HG02678 (cell line): ENCODE measurements at regions not wholly inside any gene's neighbourhood (a gene's known extent, or its start where the extent isn't known, plus 50 kb on each side); places are given as distances from the start of the nearest gene placed in this dataset.

ENCODE experiments used
- ATAC-seq: cut with Tn5 transposase; IDR thresholded peaks from one replicate; pipeline ENCODE4 v1.9.1; 2021; ENCODE audit warnings: mild to moderate bottlenecking, moderate library complexity; ENCODE audit not compliant: unreplicated experiment

DNA sequence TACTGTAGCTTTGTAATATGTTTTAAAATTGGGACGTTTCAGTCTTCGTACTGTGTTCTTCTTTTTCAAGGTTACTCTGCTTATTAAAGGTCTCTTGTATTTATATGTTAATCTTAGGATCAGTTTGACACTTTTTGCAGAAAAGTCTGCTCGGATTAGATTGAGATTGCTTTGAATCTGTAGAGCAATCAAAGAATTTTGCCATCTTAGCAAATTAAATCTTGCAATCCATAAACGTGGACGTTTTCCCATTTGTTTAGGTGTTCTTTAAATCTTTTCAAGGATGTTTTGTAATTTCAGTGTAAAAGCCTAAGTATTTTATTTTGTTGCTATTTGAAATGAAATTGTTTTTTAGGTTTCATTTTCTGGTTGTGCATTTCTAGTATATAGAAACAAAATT is 78.0 kb upstream of the GTSF1L start:
- no peak for ATAC-seq

DNA sequence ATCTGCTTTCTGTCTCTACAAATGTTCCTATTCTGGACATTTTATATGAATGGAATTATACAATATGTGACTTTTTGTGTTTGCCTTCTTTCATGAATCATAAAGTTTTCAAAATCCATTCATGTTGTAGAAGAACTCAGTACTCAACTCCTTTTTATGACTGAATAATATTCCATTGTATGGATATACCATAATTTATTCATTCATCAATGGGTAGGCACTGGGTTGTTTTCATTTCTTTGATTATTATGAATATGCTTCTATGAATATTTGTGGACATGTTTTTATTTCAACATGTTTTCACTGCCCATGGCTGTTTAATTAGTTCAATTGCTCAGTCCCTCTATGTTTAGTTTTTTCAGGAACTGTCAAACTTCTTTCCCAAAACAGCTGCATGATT is 76.5 kb upstream of the GTSF1L start:
- no peak for ATAC-seq

DNA sequence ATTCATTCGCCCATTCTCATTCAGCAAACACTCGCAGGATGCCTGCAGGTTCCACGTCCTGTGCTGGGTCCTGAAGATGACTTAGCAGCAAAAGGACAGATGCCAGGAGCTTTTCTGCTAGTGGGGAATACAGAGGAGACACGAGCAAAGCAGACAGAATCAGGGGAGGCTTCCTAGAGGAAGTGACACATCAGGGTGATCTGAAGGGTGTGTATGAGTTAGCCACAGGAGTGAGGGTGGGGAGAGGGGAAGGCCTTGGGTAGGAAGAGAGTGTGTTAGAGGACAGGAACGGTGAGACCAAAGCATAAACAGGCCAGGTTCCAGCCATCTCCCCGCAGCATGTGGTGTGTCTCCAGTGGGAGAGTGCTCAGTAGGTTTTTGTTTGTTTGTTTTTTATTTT is 73.4 kb upstream of the GTSF1L start:
- ATAC-seq, result no peak

DNA sequence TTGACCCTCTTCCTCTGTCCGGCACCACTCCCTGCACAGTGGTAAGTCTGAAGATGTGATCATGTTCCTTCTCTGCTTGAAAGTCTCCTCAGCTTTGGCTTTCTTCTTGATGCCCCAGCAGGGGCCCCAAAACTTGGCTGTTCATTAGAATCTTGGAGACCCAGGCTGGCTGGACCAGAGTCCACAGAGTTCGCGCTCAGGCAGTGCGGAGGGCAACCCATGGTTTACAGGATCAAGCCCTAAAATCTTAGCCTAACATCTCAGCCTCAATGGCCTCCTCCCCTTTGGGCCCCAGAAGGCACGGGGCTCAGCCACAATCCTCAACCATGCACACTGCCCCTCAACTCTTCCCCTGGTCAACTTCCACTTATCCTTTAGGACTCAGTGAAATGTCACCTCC is 72.9 kb upstream of the GTSF1L start:
- no peak for ATAC-seq

DNA sequence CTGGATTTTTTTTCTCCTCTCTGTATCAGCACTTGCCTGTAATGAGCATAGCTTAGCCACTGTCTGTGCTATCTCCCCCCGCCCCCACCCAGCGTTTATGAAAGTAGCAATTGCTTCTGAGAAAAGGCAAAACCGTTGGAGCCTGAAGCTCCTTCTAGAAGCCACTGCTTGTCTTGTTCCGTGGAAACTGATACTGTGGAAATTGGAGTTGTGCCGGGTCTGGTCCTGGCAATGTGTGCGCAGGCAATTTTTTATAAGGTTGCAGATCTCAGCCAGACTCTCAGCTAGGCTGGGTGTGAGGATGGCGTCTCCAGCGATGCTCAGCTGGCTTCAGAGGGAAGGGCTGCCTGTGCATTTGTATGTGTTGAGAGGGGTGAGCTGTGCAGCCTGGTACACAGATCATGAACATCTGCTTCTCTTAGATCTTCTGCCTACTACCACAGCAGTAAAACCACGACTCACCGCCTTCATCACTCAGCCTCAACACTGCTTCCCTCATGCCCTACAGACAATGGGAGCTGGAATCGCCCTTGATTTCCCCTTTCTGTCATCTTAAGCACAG is 72.4 kb upstream of the GTSF1L start:
- no peak for ATAC-seq

DNA sequence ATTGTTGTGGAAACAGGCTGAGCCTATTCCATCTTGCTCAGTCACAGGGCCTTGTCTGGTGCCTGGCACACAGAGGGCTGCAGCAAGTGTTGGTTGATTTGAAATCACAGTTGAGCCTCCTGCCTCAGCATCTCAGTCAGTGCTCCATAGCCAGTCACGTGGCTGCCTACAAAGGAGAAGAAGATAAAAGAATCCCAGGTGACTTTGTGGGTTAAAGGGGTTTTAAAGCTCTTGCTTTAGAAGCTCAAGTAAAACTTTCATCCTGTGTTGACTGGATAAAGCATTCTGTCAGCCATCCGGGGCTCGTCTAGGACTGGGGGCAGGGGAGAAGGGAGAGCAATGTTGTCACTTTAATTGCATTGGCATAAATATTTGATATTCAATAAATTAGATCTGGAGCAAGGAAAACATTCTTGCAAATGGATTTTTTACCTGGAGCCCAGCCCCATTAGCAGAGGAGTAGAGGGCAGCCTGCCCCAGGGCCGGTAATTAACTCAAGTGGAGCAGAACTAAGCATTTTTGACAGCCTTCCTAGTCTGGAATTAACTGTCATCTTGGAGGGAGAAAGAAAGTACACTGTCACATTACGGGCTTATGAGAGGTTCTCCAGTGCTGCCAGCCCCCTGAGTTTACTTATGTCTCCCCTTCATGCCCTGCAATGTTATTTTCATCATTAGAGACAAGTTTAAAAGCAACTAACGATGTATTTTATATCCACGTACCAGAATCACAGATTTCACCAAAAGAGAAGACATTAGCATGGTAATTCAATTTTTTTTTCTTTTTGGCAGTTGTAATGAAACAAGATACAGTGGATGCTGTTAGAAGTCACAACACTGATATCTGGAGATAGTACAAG is 71.7 kb upstream of the GTSF1L start:
- ATAC-seq, result no peak

DNA sequence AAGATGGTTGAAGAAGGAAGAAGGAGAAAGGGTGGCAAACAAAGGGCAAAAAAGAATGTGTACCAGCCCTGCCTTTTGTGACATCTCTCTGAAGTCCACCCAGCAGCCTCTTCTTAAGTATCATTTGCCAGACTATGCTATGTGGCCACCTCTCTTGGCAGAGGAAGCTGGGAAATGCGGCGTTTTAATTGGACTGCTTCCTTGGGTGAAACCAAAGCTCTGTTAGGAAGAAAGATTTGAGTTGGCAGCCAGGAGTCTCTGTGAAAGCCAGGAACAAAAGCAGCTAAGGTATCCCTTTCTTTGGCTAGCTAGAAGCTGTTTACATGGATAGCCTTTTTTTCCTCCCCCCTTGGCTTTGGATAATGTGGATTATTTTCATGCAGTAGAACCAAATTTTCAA is 67.5 kb upstream of the GTSF1L start:
- no peak for ATAC-seq

DNA sequence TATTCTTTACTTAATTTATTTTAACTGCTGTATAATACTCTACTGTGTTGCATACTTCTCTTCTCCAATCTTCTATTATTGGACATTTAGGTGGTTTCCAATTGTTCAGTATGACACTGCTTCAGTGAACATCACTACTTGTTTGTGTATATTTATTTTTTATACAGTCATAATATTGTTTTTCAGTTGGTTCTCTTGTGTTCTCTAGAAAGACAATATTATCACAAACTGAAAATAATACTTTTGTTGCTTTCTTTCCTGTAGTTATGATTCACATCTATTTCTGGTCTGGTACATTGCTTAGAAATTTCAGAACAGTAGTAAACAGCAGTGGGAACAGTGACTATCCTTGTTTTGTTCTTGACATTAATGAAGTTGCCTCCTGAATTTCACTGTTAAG is 62.8 kb upstream of the GTSF1L start:
- ATAC-seq, result no peak

DNA sequence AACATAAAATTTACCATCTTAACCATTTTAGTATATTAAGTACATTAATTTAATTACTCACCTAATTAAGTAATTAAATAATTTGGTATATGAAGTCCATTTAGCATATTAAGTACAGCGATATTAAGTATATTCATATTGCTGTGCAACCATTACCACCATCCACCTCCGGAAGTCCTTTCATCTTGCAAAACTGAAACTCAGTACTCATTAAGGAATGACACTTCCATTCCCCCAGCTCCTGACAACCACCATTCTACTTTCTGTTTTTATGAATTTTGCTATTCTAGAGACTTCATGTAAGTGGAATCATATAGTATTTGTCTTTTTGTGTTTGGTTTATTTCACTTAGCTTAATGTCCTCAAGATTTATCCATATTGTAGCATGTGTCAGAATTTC is 61.1 kb upstream of the GTSF1L start:
- no peak for ATAC-seq

DNA sequence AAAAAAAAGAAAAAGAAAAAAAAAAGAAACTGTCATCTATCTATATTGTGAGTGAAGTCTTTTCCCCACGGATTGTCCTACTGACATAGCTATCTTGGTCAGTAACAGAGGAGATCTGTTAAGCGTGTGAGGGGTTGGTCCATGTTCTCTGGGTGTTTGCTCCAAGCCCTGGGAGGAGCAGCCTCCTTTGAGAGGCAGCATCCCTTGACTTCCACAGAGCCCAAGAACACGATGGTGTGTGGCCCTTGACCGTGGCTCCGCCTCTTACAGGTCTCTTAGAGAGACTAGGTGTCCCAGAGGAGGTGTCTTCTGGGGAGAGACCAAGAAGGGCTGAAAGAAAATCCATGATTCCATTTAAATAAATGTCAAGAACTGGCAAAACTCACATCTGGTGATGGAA is 60.1 kb upstream of the GTSF1L start:
- no peak for ATAC-seq

DNA sequence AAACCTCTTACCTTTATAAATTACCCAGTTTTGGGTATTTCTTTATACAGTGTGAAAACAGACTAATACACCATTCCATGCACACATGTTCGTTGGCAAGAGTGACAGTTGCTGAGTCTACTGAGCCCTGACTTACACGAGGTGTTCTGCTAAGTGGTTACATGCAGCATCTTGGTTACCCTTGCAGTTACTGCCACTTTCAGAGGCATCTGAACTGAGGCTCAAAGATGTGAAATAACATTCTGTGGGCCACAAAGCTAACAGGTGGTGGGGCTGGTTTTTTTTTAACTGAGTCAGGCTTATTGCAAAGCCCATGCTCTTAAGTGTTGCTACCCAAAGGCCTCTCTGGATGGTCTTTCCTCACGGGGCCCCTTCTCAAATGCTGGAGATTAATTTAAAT is 54.4 kb upstream of the GTSF1L start:
- no peak for ATAC-seq

DNA sequence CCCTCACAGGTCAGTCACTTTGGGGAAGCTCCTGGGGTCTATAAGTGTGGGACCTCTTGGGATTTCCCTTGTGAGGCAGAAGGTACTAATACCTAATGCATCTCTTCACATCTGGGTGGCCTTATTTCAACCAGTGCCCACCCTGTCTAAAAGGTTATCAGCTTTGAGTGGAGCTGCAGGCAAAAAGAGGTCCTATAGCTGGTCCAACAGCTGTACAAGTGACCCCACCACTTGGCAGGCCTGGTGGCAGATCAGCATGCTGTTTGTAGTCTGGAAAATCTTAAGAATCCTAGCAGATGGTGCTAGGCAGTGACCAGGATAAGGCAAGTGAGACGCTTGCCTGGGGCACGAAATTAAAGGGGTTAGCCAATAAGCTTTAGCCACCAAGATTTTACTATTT is 51.6 kb upstream of the GTSF1L start:
- ATAC-seq, result no peak

DNA sequence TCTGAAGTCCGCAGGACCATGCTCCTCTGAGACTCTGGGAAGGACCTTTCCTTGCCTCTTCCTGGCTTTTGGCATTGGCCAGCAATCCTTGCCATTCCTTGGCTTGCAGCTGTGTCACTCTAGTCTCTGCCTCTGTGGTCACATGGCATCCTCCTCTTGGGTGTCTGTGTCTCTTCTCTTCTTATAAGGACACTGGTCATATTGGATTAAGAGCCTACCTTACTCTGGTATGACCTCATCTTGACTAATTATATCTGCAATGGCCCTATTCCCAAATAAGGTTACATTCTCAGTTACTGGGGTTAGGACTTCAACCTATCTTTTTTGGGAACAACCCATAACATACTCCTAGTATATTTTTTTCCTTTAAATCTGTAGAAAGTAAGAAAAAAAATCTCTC is 49.9 kb upstream of the GTSF1L start:
- no peak for ATAC-seq
